Right atrium auricular region (tissue), 2 donors: ENCODE measurements at regions not wholly inside any gene's neighbourhood (a gene's known extent, or its start where the extent isn't known, plus 50 kb on each side); places are given as distances from the start of the nearest gene placed in this dataset.

ENCODE experiments used
- DNase-seq: peaks from one replicate; pipeline ENCODE4 v3.0.0-alpha.2; 2019; ENCODE audit warnings: low spot score
- H3K27ac ChIP-seq, 2 donors: fragments of 200-600 bp; sonication (generic); 1 replicate in 1 of 2; 2 replicates in 1 of 2; pipeline ENCODE4 v1.5.1; 2016 to 2019
- H3K27me3 ChIP-seq, 2 donors: fragments of 200-600 bp; sonication (generic); one replicate each; pipeline versions ENCODE4 v1.5.1 to v1.6.0; 2017 to 2019
- H3K36me3 ChIP-seq: fragments of 200-600 bp; sonication (generic); one replicate; pipeline ENCODE4 v1.5.1; 2016
- H3K4me1 ChIP-seq, 2 donors: fragments of 200-600 bp; sonication (generic); one replicate each; pipeline versions ENCODE4 v1.5.1 to v1.6.0; 2017 to 2019
- H3K4me3 ChIP-seq, 2 donors: fragments of 200-600 bp; sonication (generic); 1 replicate in 1 of 2; 2 replicates in 1 of 2; pipeline ENCODE4 v1.5.1; 2017 to 2019; ENCODE audit warnings: mild to moderate bottlenecking in 1 of 2, moderate library complexity in 1 of 2
- H3K9me3 ChIP-seq, 2 donors: fragments of 200-600 bp; sonication (generic); one replicate each; pipeline ENCODE4 v1.5.1; 2019
- TF ChIP-seq, protein P1 (sequence below), 2 donors: fragments of 200-600 bp; sonication (generic); IDR thresholded peaks; one replicate each; pipeline ENCODE4 v1.5.1; 2019; ENCODE audit warnings: antibody characterized with exemption in 2 of 2

DNA sequence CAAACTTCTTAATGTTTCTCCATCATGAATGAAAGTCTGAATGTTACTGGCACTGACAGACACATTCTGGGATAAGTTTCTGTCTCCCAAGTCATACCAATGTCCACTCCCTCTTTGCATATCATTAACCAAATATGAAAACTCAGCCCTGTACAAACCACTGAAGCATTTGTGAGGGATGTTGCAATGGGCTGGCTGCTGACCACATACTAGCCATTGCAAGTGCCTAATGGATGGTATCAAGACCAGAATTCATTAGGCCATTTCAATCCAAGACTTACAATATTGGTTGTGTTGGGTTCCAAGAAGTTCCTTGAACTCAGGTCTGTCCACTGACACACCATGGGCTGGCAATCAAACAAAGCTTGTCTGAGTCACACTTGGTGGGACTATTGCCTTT is 73.8 kb downstream of the CBLN2 start:
- no peak for DNase-seq
- no peak overlapping the region for H3K27ac ChIP-seq
- no peaks in the 10 kb centered on the region for H3K27me3 ChIP-seq

DNA sequence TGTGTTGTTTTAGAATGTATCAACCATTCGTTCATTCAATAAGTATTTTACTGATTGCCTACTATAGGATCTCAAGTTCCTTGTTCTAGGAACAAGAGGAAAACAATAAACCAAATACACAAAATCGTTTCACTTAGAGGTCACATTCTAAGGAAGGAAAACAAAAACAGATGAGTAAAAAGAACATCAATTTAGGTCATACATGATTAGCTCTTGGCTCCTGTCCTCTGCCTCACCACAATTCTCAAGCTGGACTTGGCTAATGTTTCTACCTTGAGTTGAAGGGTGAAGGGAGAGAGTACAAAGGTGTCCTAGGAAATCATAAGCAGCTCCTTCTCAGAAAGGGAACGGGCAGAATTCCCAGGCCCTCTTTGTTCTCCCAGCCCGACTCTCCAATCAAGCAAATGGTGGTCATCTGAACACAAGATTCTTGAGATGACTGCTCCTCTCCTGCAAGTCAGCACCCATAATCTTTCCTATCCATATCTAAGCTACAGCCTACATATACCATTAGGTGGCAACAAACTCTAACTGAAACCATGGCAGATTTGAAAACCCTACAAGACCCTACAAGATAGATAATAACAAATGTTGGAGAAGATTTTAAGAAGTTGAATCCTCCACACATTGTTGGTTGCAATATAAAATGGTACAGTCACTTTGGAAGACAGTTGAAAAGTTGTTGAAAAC is 76.0 kb downstream of the CBLN2 start:
- Histone ChIP-seq H3K4me1 (no peaks in the 10 kb centered on the region), H3K9me3 (no peaks in the 10 kb centered on the region), H3K36me3 (no peaks in the 10 kb centered on the region), H3K4me3 (no peak overlapping the region), H3K27ac (no peak overlapping the region), H3K27me3 (no peaks in the 10 kb centered on the region)
- no peak for DNase-seq
- TF ChIP-seq, protein P1, sequence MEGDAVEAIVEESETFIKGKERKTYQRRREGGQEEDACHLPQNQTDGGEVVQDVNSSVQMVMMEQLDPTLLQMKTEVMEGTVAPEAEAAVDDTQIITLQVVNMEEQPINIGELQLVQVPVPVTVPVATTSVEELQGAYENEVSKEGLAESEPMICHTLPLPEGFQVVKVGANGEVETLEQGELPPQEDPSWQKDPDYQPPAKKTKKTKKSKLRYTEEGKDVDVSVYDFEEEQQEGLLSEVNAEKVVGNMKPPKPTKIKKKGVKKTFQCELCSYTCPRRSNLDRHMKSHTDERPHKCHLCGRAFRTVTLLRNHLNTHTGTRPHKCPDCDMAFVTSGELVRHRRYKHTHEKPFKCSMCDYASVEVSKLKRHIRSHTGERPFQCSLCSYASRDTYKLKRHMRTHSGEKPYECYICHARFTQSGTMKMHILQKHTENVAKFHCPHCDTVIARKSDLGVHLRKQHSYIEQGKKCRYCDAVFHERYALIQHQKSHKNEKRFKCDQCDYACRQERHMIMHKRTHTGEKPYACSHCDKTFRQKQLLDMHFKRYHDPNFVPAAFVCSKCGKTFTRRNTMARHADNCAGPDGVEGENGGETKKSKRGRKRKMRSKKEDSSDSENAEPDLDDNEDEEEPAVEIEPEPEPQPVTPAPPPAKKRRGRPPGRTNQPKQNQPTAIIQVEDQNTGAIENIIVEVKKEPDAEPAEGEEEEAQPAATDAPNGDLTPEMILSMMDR (IDR thresholded peaks at IDR 0.05), result no peak

More for the DNA sequence above, 73.8 kb downstream of the CBLN2 start:
- Histone ChIP-seq H3K36me3 (no peaks in the 10 kb centered on the region), H3K9me3 (no peaks in the 10 kb centered on the region), H3K4me1 (no peaks in the 10 kb centered on the region), H3K4me3 (no peak overlapping the region)
- TF ChIP-seq, protein P1 (IDR thresholded peaks at IDR 0.05), result no peak

DNA sequence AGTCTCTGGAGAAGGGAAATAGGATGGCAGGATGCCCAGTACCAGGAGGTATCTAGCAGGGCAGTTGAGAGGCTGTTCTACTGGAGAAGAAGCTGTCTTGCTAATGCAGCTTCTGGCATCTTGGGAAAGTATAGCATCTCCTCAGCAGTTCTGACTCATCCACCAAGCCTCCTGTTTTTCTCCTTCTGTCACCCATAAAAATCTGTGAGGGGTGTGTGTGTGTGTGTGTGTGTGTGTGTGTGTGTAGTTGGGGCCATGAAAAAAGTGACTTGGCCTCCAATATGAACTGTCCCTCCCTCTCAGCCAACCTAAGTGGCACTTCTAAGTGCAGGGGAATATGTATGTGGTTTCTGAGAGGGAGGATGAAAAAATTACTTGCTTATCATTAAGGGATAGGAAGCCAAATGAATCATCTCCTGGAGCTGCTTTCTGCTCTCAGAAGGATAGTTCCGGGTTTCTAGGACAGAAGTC is 83.9 kb downstream of the CBLN2 start:
- no peak overlapping the region for H3K27ac ChIP-seq
- H3K4me3 ChIP-seq, result no peak overlapping the region
- H3K9me3 ChIP-seq, result no peaks in the 10 kb centered on the region
- no peaks in the 10 kb centered on the region for H3K36me3 ChIP-seq
- no peaks in the 10 kb centered on the region for H3K27me3 ChIP-seq
- TF ChIP-seq, protein P1 (IDR thresholded peaks at IDR 0.05), result no peak
- no peaks in the 10 kb centered on the region for H3K4me1 ChIP-seq
- DNase-seq, result no peak

DNA sequence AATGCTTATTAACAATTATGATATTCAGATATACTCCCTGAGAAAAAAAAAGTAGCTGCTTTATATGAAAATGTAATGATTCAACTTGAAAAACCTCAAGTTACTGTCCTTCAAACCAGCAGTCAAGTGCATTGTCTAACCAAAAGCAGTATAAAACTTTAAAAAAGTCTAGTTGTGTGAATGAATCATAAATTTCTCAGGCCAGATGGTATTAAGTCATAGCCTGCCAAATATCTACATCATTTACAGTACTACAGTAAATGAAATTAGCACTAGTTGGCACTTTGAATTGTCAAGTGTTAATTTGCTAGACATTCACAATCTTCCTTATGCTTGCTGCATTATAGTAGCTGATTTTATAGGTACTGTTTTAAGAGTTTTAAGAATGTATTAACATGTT is 85.9 kb downstream of the CBLN2 start:
- TF ChIP-seq, protein P1 (IDR thresholded peaks at IDR 0.05), result no peak
- no peaks in the 10 kb centered on the region for H3K9me3 ChIP-seq
- no peak for DNase-seq
- no peak overlapping the region for H3K4me3 ChIP-seq
- H3K27me3 ChIP-seq, result no peaks in the 10 kb centered on the region
- H3K4me1 ChIP-seq, result no peaks in the 10 kb centered on the region
- no peak overlapping the region for H3K27ac ChIP-seq
- H3K36me3 ChIP-seq, result no peaks in the 10 kb centered on the region

DNA sequence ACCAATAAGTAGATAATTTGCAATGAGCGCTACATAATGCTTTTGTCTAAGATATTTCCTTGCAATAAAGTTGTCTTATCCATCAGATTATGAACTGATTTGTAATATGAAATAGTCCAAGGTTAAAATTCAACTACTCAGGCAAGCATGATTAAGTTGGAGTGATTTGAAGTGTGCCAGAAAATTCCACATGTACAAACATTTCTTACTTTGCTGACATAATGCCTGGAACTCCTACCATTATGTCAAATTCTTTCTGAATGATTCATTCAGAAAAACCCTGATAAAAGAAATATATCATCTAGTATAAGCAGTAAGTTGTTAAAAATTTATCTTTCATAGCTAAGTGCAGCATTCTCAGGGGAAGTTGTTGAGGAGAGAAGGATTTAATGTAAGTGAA is 87.3 kb downstream of the CBLN2 start:
- no peaks in the 10 kb centered on the region for H3K27me3 ChIP-seq
- no peak for DNase-seq
- no peaks in the 10 kb centered on the region for H3K9me3 ChIP-seq
- no peaks in the 10 kb centered on the region for H3K36me3 ChIP-seq
- H3K27ac ChIP-seq, result no peak overlapping the region
- TF ChIP-seq, protein P1 (IDR thresholded peaks at IDR 0.05), result no peak
- no peak overlapping the region for H3K4me3 ChIP-seq
- no peaks in the 10 kb centered on the region for H3K4me1 ChIP-seq

DNA sequence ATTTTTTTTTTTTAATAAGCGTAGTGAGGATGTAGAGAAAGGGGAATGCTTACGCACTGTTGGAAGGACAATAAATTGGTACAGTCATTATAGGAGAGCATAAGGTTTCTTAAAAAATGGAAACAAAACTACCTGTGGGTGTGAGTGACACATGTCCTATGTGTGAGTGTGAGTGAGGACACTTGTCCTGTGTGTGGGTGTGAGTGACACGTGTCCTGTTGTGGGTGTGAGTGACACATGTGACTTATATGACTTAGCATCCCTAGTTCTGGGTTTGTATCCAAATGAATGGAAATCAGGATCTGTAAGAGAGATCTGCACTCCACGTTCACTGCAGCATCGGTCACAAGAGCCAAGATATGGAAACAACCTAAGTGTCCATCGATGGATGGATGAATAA is 91.8 kb downstream of the CBLN2 start:
- Histone ChIP-seq H3K27ac (no peak overlapping the region), H3K4me1 (no peaks in the 10 kb centered on the region), H3K9me3 (no peaks in the 10 kb centered on the region), H3K4me3 (no peak overlapping the region), H3K27me3 (no peaks in the 10 kb centered on the region), H3K36me3 (no peaks in the 10 kb centered on the region)
- no peak for DNase-seq
- TF ChIP-seq, protein P1 (IDR thresholded peaks at IDR 0.05), result no peak
